ENCODE measurements at regions not wholly inside any gene's neighbourhood (a gene's known extent, or its start where the extent isn't known, plus 50 kb on each side); places are given as distances from the start of the nearest gene placed in this dataset.

DNA sequence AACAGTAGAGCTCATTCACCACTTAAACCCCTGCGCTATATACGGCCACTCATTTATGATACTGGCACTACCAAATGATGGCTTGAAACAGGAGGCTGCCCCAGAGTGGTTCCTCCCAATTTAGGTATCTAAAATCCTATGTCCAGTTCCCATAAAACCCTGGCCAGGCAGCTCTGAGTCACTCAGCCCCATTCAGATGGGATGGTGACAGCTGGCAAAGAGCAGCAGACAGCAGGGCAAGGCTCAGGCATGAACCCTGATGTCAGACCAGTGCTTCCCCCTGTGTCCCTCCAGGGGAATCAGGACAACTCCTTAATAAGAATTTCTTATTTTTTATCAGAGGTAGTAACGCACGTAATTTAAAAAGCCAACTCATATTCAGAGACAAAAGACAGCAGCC, 77.2 kb upstream of the RNU6-1 start:
- Mint-ChIP-seq H3K27ac (no peak overlapping the region), H3K4me1 (no peaks in the 10 kb centered on the region), H3K9me3 (ENCODE audit: insufficient read depth) (peaks cover 2% of the 10 kb centered on the region), H3K27me3 (no peaks in the 10 kb centered on the region), H3K4me3 (no peak overlapping the region)
- Histone ChIP-seq H3K9me3 (ENCODE audit: control extremely low read depth in 1 of 3, control insufficient read depth in 2 of 3, insufficient read depth in 1 of 3, low read length in 2 of 3) (peaks cover 0 to 11% (median 7%) of the 10 kb centered on the region in 3 donors), H3K4me2 (replicated peaks; ENCODE audit: low read depth, low read length, poor library complexity, severe bottlenecking) (no peak overlapping the region), H4K20me1 (ENCODE audit: control insufficient read depth, insufficient read depth, low read length, poor library complexity, severe bottlenecking) (no peaks in the 10 kb centered on the region), H2AFZ (ENCODE audit: insufficient read depth, low read depth, low read length, poor library complexity, severe bottlenecking) (no peak overlapping the region), H3K9ac (ENCODE audit: low read length) (no peak overlapping the region), H3K36me3 (replicated peaks in 1 of 2; ENCODE audit: control extremely low read depth in 1 of 2, control insufficient read depth in 1 of 2, extremely low read depth in 1 of 2, insufficient read depth in 2 of 2, low read length in 1 of 2) (no peaks in the 10 kb centered on the region), H3K27me3 (replicated peaks in 1 of 4; ENCODE audit: control extremely low read depth in 1 of 4, control insufficient read depth in 3 of 4, insufficient read depth in 4 of 4, low read length in 3 of 4) (no peaks in the 10 kb centered on the region), H3K79me2 (ENCODE audit: control insufficient read depth, insufficient read depth, low read length) (no peaks in the 10 kb centered on the region), H3K27ac (ENCODE audit: low read length in 2 of 2) (no peak overlapping the region), H3K4me1 (ENCODE audit: control insufficient read depth in 2 of 2, insufficient read depth in 2 of 2, low read length in 2 of 2) (no peaks in the 10 kb centered on the region), H3K4me3 (ENCODE audit: control extremely low read depth in 1 of 5, extremely low read depth in 1 of 5, insufficient read depth in 1 of 5, low read depth in 2 of 5, low read length in 4 of 5) (no peak overlapping the region)
- no CpG with 5 or more reads among the region's 4 CpGs for WGBS (ENCODE audit: insufficient coverage)
- intact Hi-C loops (cut with micrococcal nuclease) = no loop called here
- ChIA-PET POLR2A (no interaction called here), CTCF (no interaction called here)
- TF ChIP-seq, protein P1, sequence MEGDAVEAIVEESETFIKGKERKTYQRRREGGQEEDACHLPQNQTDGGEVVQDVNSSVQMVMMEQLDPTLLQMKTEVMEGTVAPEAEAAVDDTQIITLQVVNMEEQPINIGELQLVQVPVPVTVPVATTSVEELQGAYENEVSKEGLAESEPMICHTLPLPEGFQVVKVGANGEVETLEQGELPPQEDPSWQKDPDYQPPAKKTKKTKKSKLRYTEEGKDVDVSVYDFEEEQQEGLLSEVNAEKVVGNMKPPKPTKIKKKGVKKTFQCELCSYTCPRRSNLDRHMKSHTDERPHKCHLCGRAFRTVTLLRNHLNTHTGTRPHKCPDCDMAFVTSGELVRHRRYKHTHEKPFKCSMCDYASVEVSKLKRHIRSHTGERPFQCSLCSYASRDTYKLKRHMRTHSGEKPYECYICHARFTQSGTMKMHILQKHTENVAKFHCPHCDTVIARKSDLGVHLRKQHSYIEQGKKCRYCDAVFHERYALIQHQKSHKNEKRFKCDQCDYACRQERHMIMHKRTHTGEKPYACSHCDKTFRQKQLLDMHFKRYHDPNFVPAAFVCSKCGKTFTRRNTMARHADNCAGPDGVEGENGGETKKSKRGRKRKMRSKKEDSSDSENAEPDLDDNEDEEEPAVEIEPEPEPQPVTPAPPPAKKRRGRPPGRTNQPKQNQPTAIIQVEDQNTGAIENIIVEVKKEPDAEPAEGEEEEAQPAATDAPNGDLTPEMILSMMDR (IDR thresholded peaks at IDR 0.05) = no peak
- TF ChIP-seq EZH2 (IDR thresholded peaks at IDR 0.05; ENCODE audit: borderline replicate concordance, insufficient read depth, low read depth, low read length, poor library complexity, severe bottlenecking) = no peak
- ATAC-seq (ENCODE audit: low read depth) (no peak), DNase-seq (no peak)

DNA sequence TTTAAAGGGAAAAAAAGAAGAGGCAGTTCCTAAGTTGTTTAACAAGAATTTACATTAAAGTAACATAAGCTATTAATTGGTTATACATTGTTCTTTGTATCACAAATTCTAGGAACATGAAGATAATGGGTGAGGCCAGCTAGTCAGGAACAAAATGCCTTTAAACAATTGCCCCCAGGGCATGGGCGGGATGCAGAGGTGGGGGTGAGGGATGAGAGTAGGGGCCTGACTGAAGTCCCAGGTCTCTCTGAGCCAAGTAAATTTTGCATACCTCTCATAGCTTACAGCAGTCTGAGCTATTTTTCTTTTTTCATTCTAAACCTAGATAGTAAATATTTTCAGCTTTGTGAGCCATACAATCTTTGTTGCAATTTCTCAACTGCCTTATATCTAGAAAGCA, 77.8 kb upstream of the RNU6-1 start:
- CTCF ChIA-PET = no interaction called here
- no peaks in the 10 kb centered on the region for H3K27me3 Mint-ChIP-seq

More for the DNA sequence above, 77.8 kb upstream of the RNU6-1 start:
- H3K4me2 ChIP-seq (replicated peaks; ENCODE audit: low read depth, low read length, poor library complexity, severe bottlenecking) = no peak overlapping the region
- no peaks in the 10 kb centered on the region for H3K79me2 ChIP-seq (ENCODE audit: control insufficient read depth, insufficient read depth, low read length)
- H3K4me1 ChIP-seq (ENCODE audit: control insufficient read depth in 2 of 2, insufficient read depth in 2 of 2, low read length in 2 of 2) = no peaks in the 10 kb centered on the region
- POLR2A ChIA-PET = no interaction called here
- no peak overlapping the region for H3K4me3 ChIP-seq (ENCODE audit: control extremely low read depth in 1 of 5, extremely low read depth in 1 of 5, insufficient read depth in 1 of 5, low read depth in 2 of 5, low read length in 4 of 5)
- H3K4me1 Mint-ChIP-seq = no peaks in the 10 kb centered on the region
- peaks cover 2% of the 10 kb centered on the region for H3K9me3 Mint-ChIP-seq (ENCODE audit: insufficient read depth)
- H4K20me1 ChIP-seq (ENCODE audit: control insufficient read depth, insufficient read depth, low read length, poor library complexity, severe bottlenecking) = no peaks in the 10 kb centered on the region
- ATAC-seq (ENCODE audit: low read depth) (no peak), DNase-seq (no peak)
- TF ChIP-seq EZH2 (IDR thresholded peaks at IDR 0.05; ENCODE audit: borderline replicate concordance, insufficient read depth, low read depth, low read length, poor library complexity, severe bottlenecking) = no peak
- TF ChIP-seq, protein P1 (IDR thresholded peaks at IDR 0.05) = no peak
- H3K27ac Mint-ChIP-seq = no peak overlapping the region
- no peak overlapping the region for H3K4me3 Mint-ChIP-seq
- no peak overlapping the region for H3K27ac ChIP-seq (ENCODE audit: low read length in 2 of 2)
- no peak overlapping the region for H3K9ac ChIP-seq (ENCODE audit: low read length)
- no peaks in the 10 kb centered on the region for H3K36me3 ChIP-seq (replicated peaks in 1 of 2; ENCODE audit: control extremely low read depth in 1 of 2, control insufficient read depth in 1 of 2, extremely low read depth in 1 of 2, insufficient read depth in 2 of 2, low read length in 1 of 2)
- intact Hi-C loops (cut with micrococcal nuclease) = no loop called here
- H2AFZ ChIP-seq (ENCODE audit: insufficient read depth, low read depth, low read length, poor library complexity, severe bottlenecking) = no peak overlapping the region
- H3K27me3 ChIP-seq (replicated peaks in 1 of 4; ENCODE audit: control extremely low read depth in 1 of 4, control insufficient read depth in 3 of 4, insufficient read depth in 4 of 4, low read length in 3 of 4) = no peaks in the 10 kb centered on the region
- peaks cover 0 to 11% (median 7%) of the 10 kb centered on the region in 3 donors for H3K9me3 ChIP-seq (ENCODE audit: control extremely low read depth in 1 of 3, control insufficient read depth in 2 of 3, insufficient read depth in 1 of 3, low read length in 2 of 3)
- WGBS (ENCODE audit: insufficient coverage) = no CpG with 5 or more reads among the region's 1 CpG
